ENCODE measurements at regions not wholly inside any gene's neighbourhood (a gene's known extent, or its start where the extent isn't known, plus 50 kb on each side); places are given as distances from the start of the nearest gene placed in this dataset.

- ChIA-PET POLR2A (no interaction called here), CTCF (no interaction called here)
- H3K4me3 ChIP-seq (ENCODE audit: low read depth in 2 of 2, low read length in 2 of 2) = no peak overlapping the region
- no peaks in the 10 kb centered on the region for H3K27me3 ChIP-seq (ENCODE audit: control insufficient read depth, insufficient read depth, low read length)
- no peaks in the 10 kb centered on the region for H3K36me3 ChIP-seq (ENCODE audit: control insufficient read depth, insufficient read depth, low read length)
- no peak for TF ChIP-seq TCF7L2 (IDR thresholded peaks at IDR 0.05; ENCODE audit: low read depth, low read length)
- TF ChIP-seq REST (IDR thresholded peaks at IDR 0.05; ENCODE audit: insufficient read depth in 1 of 2, low read depth in 2 of 2, low read length in 1 of 2) = no peak
- TF ChIP-seq CTCF (IDR thresholded peaks at IDR 0.05) = peak; percentile 8; the same call in 1 of the 2 replicates
- TF ChIP-seq POLR2AphosphoS5 (IDR thresholded peaks at IDR 0.05; ENCODE audit: low read depth, low read length) = no peak
- TF ChIP-seq SIN3A (IDR thresholded peaks at IDR 0.05; ENCODE audit: borderline replicate concordance, insufficient read depth, low read depth, low read length) = no peak
- in situ Hi-C loops (cut with HindIII; ENCODE audit: low pct_unique_long_range_greater_than_20kb, low sequenced_read_pairs) = no loop called here
- H3K4me1 ChIP-seq (ENCODE audit: control insufficient read depth, insufficient read depth, low read length) = no peaks in the 10 kb centered on the region
- no TSS peak for BruUV-seq (replicated peaks)
- DNase-seq (ENCODE audit: low read depth, low spot score) (no peak), ATAC-seq (no peak)
- H3K9me3 ChIP-seq (ENCODE audit: control insufficient read depth, insufficient read depth, low read depth, low read length) = no peaks in the 10 kb centered on the region; the same call in 1 of the 2 replicates
- H3K27ac ChIP-seq (ENCODE audit: low read length) = no peak overlapping the region
- intact Hi-C loops (cut with micrococcal nuclease; ENCODE audit: unreplicated experiment) = no loop called here
These were observed 122.7 kb downstream of the LMO4 start for GRCh38 chr1:87451229-87451920.

GRCh38 chr1:87452648-87453047, 124.0 kb downstream of the LMO4 start:
- no peak overlapping the region for H3K4me3 ChIP-seq (ENCODE audit: low read depth in 2 of 2, low read length in 2 of 2)
- no peaks in the 10 kb centered on the region for H3K36me3 ChIP-seq (ENCODE audit: control insufficient read depth, insufficient read depth, low read length)
- TF ChIP-seq REST (IDR thresholded peaks at IDR 0.05; ENCODE audit: insufficient read depth in 1 of 2, low read depth in 2 of 2, low read length in 1 of 2) (no peak), CTCF (IDR thresholded peaks at IDR 0.05) (no peak), POLR2AphosphoS5 (IDR thresholded peaks at IDR 0.05; ENCODE audit: low read depth, low read length) (no peak), SIN3A (IDR thresholded peaks at IDR 0.05; ENCODE audit: borderline replicate concordance, insufficient read depth, low read depth, low read length) (no peak), TCF7L2 (IDR thresholded peaks at IDR 0.05; ENCODE audit: low read depth, low read length) (no peak)
- H3K27ac ChIP-seq (ENCODE audit: low read length) = no peak overlapping the region
- H3K9me3 ChIP-seq (ENCODE audit: control insufficient read depth, insufficient read depth, low read depth, low read length) = peaks cover 4% of the 10 kb centered on the region; the same call in 1 of the 2 replicates
- in situ Hi-C loops (cut with HindIII; ENCODE audit: low pct_unique_long_range_greater_than_20kb, low sequenced_read_pairs) = no loop called here
- intact Hi-C loops (cut with micrococcal nuclease; ENCODE audit: unreplicated experiment) = no loop called here
- DNase-seq (ENCODE audit: low read depth, low spot score) (no peak), ATAC-seq (no peak)
- BruUV-seq (replicated peaks) = no TSS peak
- no peaks in the 10 kb centered on the region for H3K27me3 ChIP-seq (ENCODE audit: control insufficient read depth, insufficient read depth, low read length)
- ChIA-PET POLR2A (no interaction called here), CTCF (no interaction called here)
- no peaks in the 10 kb centered on the region for H3K4me1 ChIP-seq (ENCODE audit: control insufficient read depth, insufficient read depth, low read length)

Measured in Panc1 (cell line).